DND-41 (cell line): ENCODE measurements at regions not wholly inside any gene's neighbourhood (a gene's known extent, or its start where the extent isn't known, plus 50 kb on each side); places are given as distances from the start of the nearest gene placed in this dataset.
"Not testable (repeated sequence)": the region's sequence is repeated elsewhere in the genome, so short reads cannot be mapped to it uniquely, and the experiment has no call there.

ENCODE experiments used
- ATAC-seq: fragments of 200-7000 bp; cut with Tn5 transposase; 3 replicates; pipeline ENCODE4 v1.9.1; 2021; ENCODE audit warnings: low read depth; ENCODE audit not compliant: insufficient read depth
- DNase-seq: peaks from one replicate; pipeline ENCODE4 v3.0.0-alpha.2; 2020
- H2AFZ ChIP-seq: 2 replicates; pipeline ENCODE4 v1.6.0; 2012; ENCODE audit warnings: low read depth, low read length
- H3K27ac ChIP-seq: 2 replicates; pipeline ENCODE4 v1.5.1; 2012; ENCODE audit warnings: low read length, inconsistent platforms
- H3K27me3 ChIP-seq: fragments of 200-600 bp; sonication (generic); 2 replicates; pipeline ENCODE4 v1.6.0; 2012; ENCODE audit warnings: low read length, mild to moderate bottlenecking, inconsistent platforms; ENCODE audit not compliant: insufficient read depth, poor library complexity
- H3K36me3 ChIP-seq: 2 replicates; pipeline ENCODE4 v1.5.1; 2012; ENCODE audit warnings: low read length, inconsistent platforms; ENCODE audit not compliant: insufficient read depth
- H3K4me1 ChIP-seq: 2 replicates; pipeline ENCODE4 v1.5.1; 2012; ENCODE audit warnings: mild to moderate bottlenecking, low read length; ENCODE audit not compliant: insufficient read depth
- H3K4me2 ChIP-seq: 2 replicates; pipeline ENCODE4 v1.6.0; 2012; ENCODE audit warnings: mild to moderate bottlenecking, moderate library complexity, low read length, inconsistent platforms; ENCODE audit not compliant: insufficient read depth
- H3K4me3 ChIP-seq, 2 experiments: fragments of 200-600 bp in 1 of 2; shearing (Covaris generic) in 1 of 2; 2 replicates each; pipeline ENCODE4 v1.5.1; 2012 to 2016; ENCODE audit warnings: inconsistent platforms in 2 of 2, low read length in 2 of 2, mild to moderate bottlenecking in 2 of 2, low read depth in 1 of 2, moderate library complexity in 1 of 2
- H3K79me2 ChIP-seq: 2 replicates; pipeline ENCODE4 v1.6.0; 2012; ENCODE audit warnings: low read length, inconsistent platforms; ENCODE audit not compliant: insufficient read depth
- H3K9ac ChIP-seq: 2 replicates; pipeline ENCODE4 v1.6.0; 2012; ENCODE audit warnings: low read depth, mild to moderate bottlenecking, inconsistent platforms, low read length, moderate library complexity
- H3K9me3 ChIP-seq: 2 replicates; pipeline ENCODE4 v1.5.1; 2012; ENCODE audit warnings: low read length, moderate library complexity, mild to moderate bottlenecking, inconsistent platforms; ENCODE audit not compliant: insufficient read depth, severe bottlenecking
- H4K20me1 ChIP-seq: 2 replicates; pipeline ENCODE4 v1.6.0; 2012; ENCODE audit warnings: low read length; ENCODE audit not compliant: insufficient read depth
- CTCF ChIP-seq: IDR thresholded peaks from 2 replicates; pipeline ENCODE4 v1.5.1; 2012; ENCODE audit warnings: borderline replicate concordance, low read length, moderate library complexity, mild to moderate bottlenecking; ENCODE audit not compliant: poor library complexity, severe bottlenecking; ENCODE audit errors: extremely low read depth
- EZH2 ChIP-seq: IDR thresholded peaks from 3 replicates; pipeline ENCODE4 v1.6.1; 2012; ENCODE audit warnings: borderline replicate concordance, low read depth, mild to moderate bottlenecking, moderate library complexity, low read length, inconsistent platforms; ENCODE audit not compliant: severe bottlenecking

- ATAC-seq, result no peak
Observed at GRCh38 chr16:60641067-60641665, 1395.1 kb downstream of the CDH8 start.

DNA sequence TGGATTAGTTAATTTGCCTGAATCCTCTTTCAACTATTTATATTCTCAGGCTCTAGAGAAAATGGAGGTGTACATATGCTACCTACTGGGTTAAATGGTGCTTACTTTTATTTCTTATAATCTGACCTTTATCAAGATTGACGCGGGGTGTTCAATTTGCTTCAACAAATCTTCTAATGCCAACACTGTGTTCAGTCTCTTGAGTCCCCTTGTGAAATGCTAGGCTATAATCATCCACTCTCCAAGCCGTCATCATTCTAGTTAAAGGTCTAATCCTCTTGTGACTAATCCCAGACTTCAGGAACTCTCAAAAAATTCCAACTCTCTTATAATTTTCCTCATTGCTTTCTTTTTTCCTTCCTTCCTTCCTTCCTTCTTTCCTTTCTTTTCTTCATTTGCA, 1396.2 kb downstream of the CDH8 start:
- H3K79me2 ChIP-seq, result no peaks in the 10 kb centered on the region
- H3K27me3 ChIP-seq, result no peaks in the 10 kb centered on the region
- no peak overlapping the region for H3K27ac ChIP-seq
- H3K4me2 ChIP-seq, result no peak overlapping the region
- H3K4me3 ChIP-seq, result no peak overlapping the region
- no peaks in the 10 kb centered on the region for H4K20me1 ChIP-seq
- ATAC-seq, result no peak
- no peak overlapping the region for H3K9ac ChIP-seq
- H3K36me3 ChIP-seq, result no peaks in the 10 kb centered on the region
- TF ChIP-seq EZH2 (no peak), CTCF (no peak)
- no peaks in the 10 kb centered on the region for H3K4me1 ChIP-seq
- DNase-seq, result no peak
- no peak overlapping the region for H2AFZ ChIP-seq
- no peaks in the 10 kb centered on the region for H3K9me3 ChIP-seq

More at GRCh38 chr16:60641067-60641665, 1395.1 kb downstream of the CDH8 start:
- H3K27ac ChIP-seq, result no peak overlapping the region
- H3K9me3 ChIP-seq, result no peaks in the 10 kb centered on the region
- H3K4me2 ChIP-seq, result no peak overlapping the region
- H2AFZ ChIP-seq, result no peak overlapping the region
- no peak overlapping the region for H3K9ac ChIP-seq
- TF ChIP-seq CTCF (no peak), EZH2 (no peak)
- H3K27me3 ChIP-seq, result no peaks in the 10 kb centered on the region
- no peaks in the 10 kb centered on the region for H3K4me1 ChIP-seq
- no peaks in the 10 kb centered on the region for H3K36me3 ChIP-seq
- DNase-seq, result no peak
- H3K4me3 ChIP-seq, result no peak overlapping the region
- H4K20me1 ChIP-seq, result no peaks in the 10 kb centered on the region
- no peaks in the 10 kb centered on the region for H3K79me2 ChIP-seq

- not testable (repeated sequence) for H3K4me2 ChIP-seq, H3K9ac ChIP-seq, H3K36me3 ChIP-seq, H3K27me3 ChIP-seq, H2AFZ ChIP-seq, H3K79me2 ChIP-seq, H3K4me1 ChIP-seq, H3K4me3 ChIP-seq, DNase-seq, ATAC-seq, H4K20me1 ChIP-seq, H3K27ac ChIP-seq, H3K9me3 ChIP-seq
Observed at GRCh38 chr16:60636636-60637035, 1399.6 kb downstream of the CDH8 start.

- no peak for ATAC-seq
- Histone ChIP-seq H3K79me2 (no peaks in the 10 kb centered on the region), H3K9ac (no peak overlapping the region), H3K9me3 (no peaks in the 10 kb centered on the region), H3K4me2 (no peak overlapping the region), H4K20me1 (no peaks in the 10 kb centered on the region), H3K4me3 (no peak overlapping the region), H2AFZ (no peak overlapping the region), H3K27me3 (no peaks in the 10 kb centered on the region), H3K36me3 (no peaks in the 10 kb centered on the region), H3K4me1 (no peaks in the 10 kb centered on the region), H3K27ac (no peak overlapping the region)
- DNase-seq, result no peak
- TF ChIP-seq CTCF, result no peak
- no peak for TF ChIP-seq EZH2
Observed at GRCh38 chr16:60636117-60636516, 1400.1 kb downstream of the CDH8 start.
